Psoas muscle (tissue), 7 donors: ENCODE measurements at regions not wholly inside any gene's neighbourhood (a gene's known extent, or its start where the extent isn't known, plus 50 kb on each side); places are given as distances from the start of the nearest gene placed in this dataset.

Source experiments
- ATAC-seq, 4 donors: fragments of 200-7000 bp; cut with Tn5 transposase; one replicate each; pipeline ENCODE4 v1.9.1; 2020; ENCODE audit warnings: moderate library complexity in 3 of 4, mild to moderate bottlenecking in 2 of 4
- DNase-seq, 2 donors: peaks; one replicate each; pipeline ENCODE4 v3.0.0-alpha.2; 2020
- H3K27ac ChIP-seq: fragments of 200-600 bp; one replicate; pipeline ENCODE4 v1.8.0; 2022
- H3K27me3 ChIP-seq, 3 donors: fragments of 200-600 bp in 1 of 3; one replicate each; pipeline versions ENCODE4 v1.6.1 to v1.8.0; 2013 to 2022; ENCODE audit warnings: low read length in 2 of 3, mild to moderate bottlenecking in 2 of 3, moderate library complexity in 1 of 3; ENCODE audit not compliant: insufficient read depth in 3 of 3
- H3K36me3 ChIP-seq, 2 donors: fragments of 200-600 bp in 1 of 2; one replicate each; pipeline versions ENCODE4 v1.6.1 to v1.8.0; 2013 to 2022; ENCODE audit warnings: low read depth in 1 of 2, mild to moderate bottlenecking in 1 of 2, moderate library complexity in 1 of 2; ENCODE audit not compliant: insufficient read depth in 1 of 2
- H3K4me1 ChIP-seq: fragments of 200-600 bp; one replicate; pipeline ENCODE4 v1.8.0; 2022
- H3K4me3 ChIP-seq: fragments of 200-600 bp; one replicate; pipeline ENCODE4 v1.8.0; 2022; ENCODE audit warnings: mild to moderate bottlenecking
- H3K9me3 ChIP-seq: fragments of 200-600 bp; one replicate; pipeline ENCODE4 v1.8.0; 2022
- CTCF ChIP-seq: fragments of 200-600 bp; IDR thresholded peaks from one replicate; pipeline ENCODE4 v1.8.0; 2022; ENCODE audit warnings: antibody characterized with exemption
- WGBS, 3 donors: extraction: QIAGEN DNeasy Blood & Tissue Kit; methylation state at CpG; one replicate each; pipeline versions ENCODE4 v1.1.6 to v1.1.7; 2013; 5-methylcytosine and 5-hydroxymethylcytosine counted together
- intact Hi-C, 2 donors: fragments of 100-400 bp; cut with DNase I; formaldehyde crosslinking; loops; one replicate each; pipeline versions ENCODE4 v1.11.0 to v1.14.2; 2022
- donor health status: healthy with polysubstance abuse.
- donor health status: DM: no; HTN: no; CAD: no; lungs with moderate emphysema.
- donor health status: Bipolar disorder and iron deficiency.
- donor health status: healthy.
- donor health status: DM: yes; HTN: yes; CAD: no.
- donor health status: DM: no; HTN: no; CAD: no.
- donor health status: DM: yes; HTN: yes; CAD: no.

- H3K27me3 ChIP-seq: no peaks in the 10 kb centered on the region
- H3K9me3 ChIP-seq: no peaks in the 10 kb centered on the region
- H3K4me1 ChIP-seq: no peaks in the 10 kb centered on the region
- intact Hi-C loops: no loop called here
- no peak for TF ChIP-seq CTCF
- H3K27ac ChIP-seq: no peak overlapping the region
- 76 to 78% (median 77%) methylated on average over 1 of the region's 1 CpG for WGBS, 3 donors
- no peaks in the 10 kb centered on the region for H3K36me3 ChIP-seq
- H3K4me3 ChIP-seq: no peak overlapping the region
- DNase-seq (no peak), ATAC-seq (no peak)
Observed at GRCh38 chr15:35937380-35937779, 391.4 kb upstream of the DPH6 start.

- H3K9me3 ChIP-seq: no peaks in the 10 kb centered on the region
- H3K27me3 ChIP-seq: no peaks in the 10 kb centered on the region
- no peaks in the 10 kb centered on the region for H3K36me3 ChIP-seq
- no peak overlapping the region for H3K27ac ChIP-seq
- DNase-seq (no peak), ATAC-seq (no peak)
- TF ChIP-seq CTCF: no peak
- no peak overlapping the region for H3K4me3 ChIP-seq
- WGBS, 3 donors: 78 to 83% (median 81%) methylated on average over 8 of the region's 8 CpGs
- H3K4me1 ChIP-seq: no peaks in the 10 kb centered on the region
- intact Hi-C loops: no loop called here
Observed at GRCh38 chr15:35944945-35945585, 399.1 kb upstream of the DPH6 start.

- ATAC-seq: no peak
- 80 to 89% (median 88%) methylated on average over 3 of the region's 3 CpGs for WGBS, 3 donors
- no peak overlapping the region for H3K27ac ChIP-seq
- no peaks in the 10 kb centered on the region for H3K9me3 ChIP-seq
- no peak overlapping the region for H3K4me3 ChIP-seq
- intact Hi-C loops: no loop called here
- TF ChIP-seq CTCF: no peak
- H3K27me3 ChIP-seq: peaks cover 0 to 2% (median 0%) of the 10 kb centered on the region in 3 donors
- no peaks in the 10 kb centered on the region for H3K4me1 ChIP-seq
- no peak for DNase-seq
- no peaks in the 10 kb centered on the region for H3K36me3 ChIP-seq
Observed at GRCh38 chr15:35953424-35953823, 407.5 kb upstream of the DPH6 start.

- no peaks in the 10 kb centered on the region for H3K36me3 ChIP-seq
- no peak for TF ChIP-seq CTCF
- ATAC-seq (no peak), DNase-seq (no peak)
- WGBS, 3 donors: 62 to 63% (median 63%) methylated on average over 3 of the region's 3 CpGs
- H3K4me1 ChIP-seq: no peaks in the 10 kb centered on the region
- intact Hi-C loops: no loop called here
- no peaks in the 10 kb centered on the region for H3K9me3 ChIP-seq
- H3K27me3 ChIP-seq: peaks cover 0 to 2% (median 0%) of the 10 kb centered on the region in 3 donors
- H3K27ac ChIP-seq: no peak overlapping the region
- H3K4me3 ChIP-seq: no peak overlapping the region
Observed at GRCh38 chr15:35956056-35956455, 410.1 kb upstream of the DPH6 start.

- Histone ChIP-seq H3K9me3 (no peaks in the 10 kb centered on the region), H3K27me3 (peaks cover 0 to 2% (median 0%) of the 10 kb centered on the region in 3 donors), H3K4me1 (no peaks in the 10 kb centered on the region), H3K36me3 (no peaks in the 10 kb centered on the region), H3K27ac (no peak overlapping the region), H3K4me3 (no peak overlapping the region)
- WGBS, 3 donors: 32 to 49% (median 47%) methylated on average over 2 of the region's 2 CpGs
- intact Hi-C loops: no loop called here
- ATAC-seq (no peak), DNase-seq (no peak)
- TF ChIP-seq CTCF: no peak
Observed at GRCh38 chr15:35958021-35958420, 412.1 kb upstream of the DPH6 start.
